ENCODE measurements at regions not wholly inside any gene's neighbourhood (a gene's known extent, or its start where the extent isn't known, plus 50 kb on each side); places are given as distances from the start of the nearest gene placed in this dataset.

DNA sequence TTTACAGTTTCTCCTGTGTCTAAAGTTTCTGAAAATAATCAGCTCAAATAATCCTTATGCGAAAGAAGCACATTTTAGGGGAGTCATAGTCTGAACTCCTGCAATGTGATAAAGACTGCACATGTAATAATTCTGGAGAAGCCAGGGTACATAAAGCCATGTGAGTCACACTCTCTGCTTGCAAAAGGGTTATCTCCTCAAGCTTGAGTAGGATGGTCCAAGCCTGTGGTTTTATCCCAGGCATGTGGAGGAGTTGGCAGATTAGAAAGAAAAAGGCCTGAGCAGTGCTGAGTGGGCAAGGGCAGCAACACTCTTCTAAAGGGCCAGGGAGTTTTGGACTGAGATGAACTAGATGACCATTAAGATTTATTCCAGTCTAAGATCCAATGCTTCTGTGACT is 220.4 kb downstream of the RHOU start:
- no peak for ATAC-seq (ENCODE audit: insufficient number of reproducible peaks, low FRiP score, low read depth)
- no peak overlapping the region for H3K4me3 ChIP-seq

DNA sequence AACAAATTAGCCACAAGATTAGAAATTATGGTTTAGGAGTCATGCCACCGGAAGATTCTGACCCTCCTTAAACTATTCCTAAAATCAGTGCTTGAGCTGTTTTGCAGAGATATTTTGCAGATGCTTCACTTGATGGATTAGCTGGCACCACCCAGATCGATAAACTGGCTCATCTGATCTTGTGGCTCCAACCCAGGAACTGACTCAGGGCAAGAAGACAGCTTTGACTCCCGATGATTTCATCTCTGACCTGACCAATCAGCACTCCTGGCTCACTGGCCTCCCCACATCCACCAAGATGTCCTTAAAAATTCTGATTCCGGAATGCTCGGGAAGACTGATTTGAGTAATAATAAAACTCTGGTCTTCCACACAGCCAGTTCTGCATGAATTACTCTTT is 221.6 kb downstream of the RHOU start:
- DNase-seq (ENCODE audit: low spot score), result no peak

More for the DNA sequence above, 220.4 kb downstream of the RHOU start:
- Histone ChIP-seq H3K4me1 (ENCODE audit: control insufficient read depth in 1 of 2, low read depth in 2 of 2) (no peaks in the 10 kb centered on the region), H3K27me3 (replicated peaks; ENCODE audit: insufficient read depth) (no peaks in the 10 kb centered on the region), H3K9me3 (no peaks in the 10 kb centered on the region), H3K36me3 (no peaks in the 10 kb centered on the region), H3K27ac (no peak overlapping the region)
- TF ChIP-seq CTCF (IDR thresholded peaks at IDR 0.05), result no peak
- no peak for DNase-seq (ENCODE audit: low spot score)

DNA sequence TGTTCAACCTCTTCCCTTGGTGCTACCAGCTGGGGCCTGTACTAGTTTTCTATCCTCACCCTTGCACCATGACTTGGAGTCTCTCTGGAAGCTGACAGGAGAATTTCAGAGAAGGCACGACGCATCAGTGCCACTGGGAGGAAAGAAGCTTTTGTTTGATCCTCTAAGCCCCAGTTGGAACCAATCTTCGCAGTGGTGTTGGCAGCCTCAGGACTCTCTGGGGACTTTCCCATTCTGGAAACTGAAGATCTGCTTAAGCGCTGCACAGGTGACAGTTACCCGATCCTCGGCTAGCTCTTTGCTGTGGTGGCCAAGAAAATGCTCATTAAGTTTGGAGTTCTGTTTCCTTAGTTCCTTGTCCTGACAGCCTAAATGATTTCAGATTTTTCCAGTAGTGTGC is 222.3 kb downstream of the RHOU start:
- H3K36me3 ChIP-seq, result no peaks in the 10 kb centered on the region
- H3K4me3 ChIP-seq, result no peak overlapping the region
- no peak for ATAC-seq (ENCODE audit: insufficient number of reproducible peaks, low FRiP score, low read depth)
- no peak for DNase-seq (ENCODE audit: low spot score)
- no peak overlapping the region for H3K27ac ChIP-seq
- H3K4me1 ChIP-seq (ENCODE audit: control insufficient read depth in 1 of 2, low read depth in 2 of 2), result no peaks in the 10 kb centered on the region
- TF ChIP-seq CTCF (IDR thresholded peaks at IDR 0.05), result no peak
- no peaks in the 10 kb centered on the region for H3K27me3 ChIP-seq (replicated peaks; ENCODE audit: insufficient read depth)
- H3K9me3 ChIP-seq, result no peaks in the 10 kb centered on the region

More for the DNA sequence above, 221.6 kb downstream of the RHOU start:
- H3K36me3 ChIP-seq, result no peaks in the 10 kb centered on the region
- no peaks in the 10 kb centered on the region for H3K27me3 ChIP-seq (replicated peaks; ENCODE audit: insufficient read depth)
- no peaks in the 10 kb centered on the region for H3K9me3 ChIP-seq
- ATAC-seq (ENCODE audit: insufficient number of reproducible peaks, low FRiP score, low read depth), result no peak
- no peak overlapping the region for H3K4me3 ChIP-seq
- no peak overlapping the region for H3K27ac ChIP-seq
- no peak for TF ChIP-seq CTCF (IDR thresholded peaks at IDR 0.05)
- no peaks in the 10 kb centered on the region for H3K4me1 ChIP-seq (ENCODE audit: control insufficient read depth in 1 of 2, low read depth in 2 of 2)

DNA sequence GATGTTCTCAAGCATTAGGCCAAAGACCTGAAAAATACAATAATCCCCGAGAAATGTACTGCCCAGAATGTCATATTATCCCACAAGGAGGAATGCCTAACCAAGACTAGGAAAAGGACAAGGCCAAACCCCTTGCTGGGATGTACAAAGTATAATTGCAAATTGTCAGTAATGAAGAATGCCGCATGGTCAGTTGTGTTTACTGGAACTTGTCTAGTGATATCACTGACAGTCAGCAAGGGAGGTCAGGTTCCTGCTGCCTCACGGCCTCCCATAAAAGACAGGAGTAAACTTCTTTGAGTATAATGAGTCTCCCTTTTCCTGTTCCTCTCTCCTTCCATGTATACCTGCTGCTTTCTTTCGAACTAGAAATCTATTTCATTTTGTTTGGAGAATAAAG is 222.8 kb downstream of the RHOU start:
- Histone ChIP-seq H3K9me3 (no peaks in the 10 kb centered on the region), H3K4me1 (ENCODE audit: control insufficient read depth in 1 of 2, low read depth in 2 of 2) (no peaks in the 10 kb centered on the region), H3K4me3 (no peak overlapping the region), H3K27me3 (replicated peaks; ENCODE audit: insufficient read depth) (no peaks in the 10 kb centered on the region), H3K36me3 (no peaks in the 10 kb centered on the region), H3K27ac (no peak overlapping the region)
- no peak for DNase-seq (ENCODE audit: low spot score)
- ATAC-seq (ENCODE audit: insufficient number of reproducible peaks, low FRiP score, low read depth), result no peak
- no peak for TF ChIP-seq CTCF (IDR thresholded peaks at IDR 0.05)

DNA sequence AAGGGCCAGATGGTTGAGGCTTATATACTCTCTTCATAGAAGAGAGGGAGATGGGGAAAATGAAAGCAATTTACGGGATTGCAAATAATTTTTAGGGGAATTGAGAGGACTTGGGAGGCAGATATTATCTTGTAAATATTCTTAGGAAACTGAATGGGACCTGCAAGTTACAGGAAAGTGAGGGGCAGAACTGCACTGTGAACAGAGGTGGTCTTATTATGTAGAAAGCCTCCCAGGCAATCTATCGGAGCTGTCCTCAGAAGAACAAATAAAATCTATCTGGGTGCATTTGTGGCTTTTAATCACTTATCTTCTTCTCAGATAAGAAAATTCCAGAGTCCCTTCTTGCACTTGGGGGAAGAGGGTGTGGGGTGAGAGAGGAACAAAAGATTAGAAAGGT is 223.5 kb downstream of the RHOU start:
- ATAC-seq (ENCODE audit: insufficient number of reproducible peaks, low FRiP score, low read depth), result no peak

More for the DNA sequence above, 223.5 kb downstream of the RHOU start:
- H3K36me3 ChIP-seq, result no peaks in the 10 kb centered on the region
- peaks cover 5 to 6% of the 10 kb centered on the region in 2 donors for H3K4me1 ChIP-seq (ENCODE audit: control insufficient read depth in 1 of 2, low read depth in 2 of 2)
- H3K27ac ChIP-seq, result no peak overlapping the region
- no peak overlapping the region for H3K4me3 ChIP-seq
- TF ChIP-seq CTCF (IDR thresholded peaks at IDR 0.05), result no peak
- H3K9me3 ChIP-seq, result no peaks in the 10 kb centered on the region
- H3K27me3 ChIP-seq (replicated peaks; ENCODE audit: insufficient read depth), result no peaks in the 10 kb centered on the region
- no peak for DNase-seq (ENCODE audit: low spot score)

All from thoracic aorta (tissue), 2 donors.